AG09309 (cell line): ENCODE measurements at regions not wholly inside any gene's neighbourhood (a gene's known extent, or its start where the extent isn't known, plus 50 kb on each side); places are given as distances from the start of the nearest gene placed in this dataset.
"Not testable (repeated sequence)": the region's sequence is repeated elsewhere in the genome, so short reads cannot be mapped to it uniquely, and the experiment has no call there.

Experiments used
- DNase-seq: peaks from one replicate; pipeline ENCODE4 v3.0.0-alpha.2; 2010; ENCODE audit warnings: low read depth
- H3K4me3 ChIP-seq: 2 replicates; pipeline ENCODE4 v1.5.1; 2011; ENCODE audit warnings: mild to moderate bottlenecking, low read depth, low read length, moderate library complexity; ENCODE audit not compliant: control insufficient read depth
- CTCF ChIP-seq: IDR thresholded peaks from 2 replicates; pipeline ENCODE4 v1.5.1; 2011; ENCODE audit warnings: mild to moderate bottlenecking, low read depth, low read length, inconsistent platforms; ENCODE audit not compliant: insufficient read depth, control insufficient read depth; ENCODE audit errors: missing control alignments

- no peak for TF ChIP-seq CTCF
- no peak overlapping the region for H3K4me3 ChIP-seq
- DNase-seq = peak; percentile 18
Measured at GRCh38 chr1:14413819-14414490, 184.5 kb upstream of the KAZN start.

DNA sequence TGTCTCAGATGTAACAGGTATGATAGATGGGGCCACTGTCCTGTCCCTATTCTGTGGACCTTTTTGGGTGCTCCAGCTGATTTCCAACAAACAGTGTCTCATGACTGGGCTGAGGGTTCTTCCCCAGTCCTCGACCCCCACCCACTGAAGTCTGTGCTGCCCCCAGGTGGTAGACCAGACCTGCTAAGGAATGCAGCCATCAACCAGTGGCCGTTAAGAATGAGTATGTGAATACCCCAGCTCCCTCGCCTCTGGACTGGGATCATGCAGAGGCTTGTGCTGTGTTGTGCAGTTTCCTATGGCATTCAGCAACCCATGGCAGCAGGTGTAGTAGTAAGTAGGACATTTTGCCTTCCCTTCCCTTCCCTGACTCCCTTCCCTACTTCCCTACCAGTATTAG lies 183.1 kb upstream of the KAZN start:
- no peak for DNase-seq
- H3K4me3 ChIP-seq = no peak overlapping the region
- TF ChIP-seq CTCF = peak; percentile 17

GRCh38 chr1:14419778-14420218 lies 178.7 kb upstream of the KAZN start:
- DNase-seq, H3K4me3 ChIP-seq: not testable (repeated sequence)

DNA sequence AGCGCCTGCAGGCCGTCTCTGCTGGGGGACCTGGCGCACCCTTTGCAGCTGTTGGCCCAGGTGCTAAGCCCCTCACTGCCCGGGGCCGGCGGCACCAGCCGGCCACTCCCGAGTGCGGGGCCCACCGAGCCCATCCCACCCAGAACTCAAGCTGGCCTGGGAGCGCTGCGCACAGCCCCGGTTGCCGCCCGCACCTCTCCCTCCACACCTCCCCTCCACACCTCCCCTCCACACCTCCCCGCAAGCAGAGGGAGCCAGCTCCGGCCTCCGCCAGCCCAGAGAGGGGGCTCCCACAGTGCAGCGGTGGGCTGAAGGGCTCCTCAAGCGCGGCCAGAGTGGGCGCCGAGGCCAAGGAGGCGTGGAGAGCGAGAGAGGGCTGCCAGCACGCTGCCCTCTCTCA lies 177.8 kb upstream of the KAZN start:
- H3K4me3 ChIP-seq = no peak overlapping the region
- DNase-seq = no peak
- no peak for TF ChIP-seq CTCF

- DNase-seq = no peak
- H3K4me3 ChIP-seq = no peak overlapping the region
- no peak for TF ChIP-seq CTCF
Measured at GRCh38 chr1:14421295-14421976, 177.0 kb upstream of the KAZN start.

- TF ChIP-seq CTCF = no peak
- no peak overlapping the region for H3K4me3 ChIP-seq
- no peak for DNase-seq
Measured at GRCh38 chr1:14421977-14422609, 176.4 kb upstream of the KAZN start.
